ENCODE measurements at regions not wholly inside any gene's neighbourhood (a gene's known extent, or its start where the extent isn't known, plus 50 kb on each side); places are given as distances from the start of the nearest gene placed in this dataset.
"Not testable (repeated sequence)": the region's sequence is repeated elsewhere in the genome, so short reads cannot be mapped to it uniquely, and the experiment has no call there.

GRCh38 chr22:26768952-26769351 is 111.6 kb downstream of the MIAT start:
- DNase-seq (ENCODE audit: low spot score): no peak

- DNase-seq (ENCODE audit: low spot score): no peak
Observed at GRCh38 chr22:26769663-26770062, 112.3 kb downstream of the MIAT start.

- DNase-seq (ENCODE audit: low spot score): no peak
Observed at GRCh38 chr22:26770624-26771023, 113.2 kb downstream of the MIAT start.

GRCh38 chr22:26773054-26773453 is 115.7 kb downstream of the MIAT start:
- not testable (repeated sequence) for DNase-seq (ENCODE audit: low spot score)

- no peak for DNase-seq (ENCODE audit: low spot score)
Observed at GRCh38 chr22:26775394-26775793, 118.0 kb downstream of the MIAT start.

GRCh38 chr22:26777156-26777801 is 119.9 kb downstream of the MIAT start:
- DNase-seq (ENCODE audit: low spot score): no peak

GRCh38 chr22:26778372-26778771 is 121.0 kb downstream of the MIAT start:
- no peak for DNase-seq (ENCODE audit: low spot score)

- DNase-seq (ENCODE audit: low spot score): no peak
Observed at GRCh38 chr22:26779108-26779507, 121.7 kb downstream of the MIAT start.

- DNase-seq (ENCODE audit: low spot score): no peak
Observed at GRCh38 chr22:26779929-26780328, 122.5 kb downstream of the MIAT start.

GRCh38 chr22:26780521-26780920 is 123.1 kb downstream of the MIAT start:
- no peak for DNase-seq (ENCODE audit: low spot score)

- DNase-seq (ENCODE audit: low spot score): no peak
Observed at GRCh38 chr22:26781062-26781461, 123.7 kb downstream of the MIAT start.

- no peak for DNase-seq (ENCODE audit: low spot score)
Observed at GRCh38 chr22:26781596-26781995, 124.2 kb downstream of the MIAT start.

- DNase-seq (ENCODE audit: low spot score): no peak
Observed at GRCh38 chr22:26783885-26784284, 126.5 kb downstream of the MIAT start.

GRCh38 chr22:26784772-26785171 is 127.4 kb downstream of the MIAT start:
- no peak for DNase-seq (ENCODE audit: low spot score)

GRCh38 chr22:26785932-26786331 is 128.5 kb downstream of the MIAT start:
- DNase-seq (ENCODE audit: low spot score): no peak

GRCh38 chr22:26786398-26786797 is 129.0 kb downstream of the MIAT start:
- no peak for DNase-seq (ENCODE audit: low spot score)

- no peak for DNase-seq (ENCODE audit: low spot score)
Observed at GRCh38 chr22:26789951-26790350, 132.6 kb downstream of the MIAT start.

- DNase-seq (ENCODE audit: low spot score): no peak
Observed at GRCh38 chr22:26792522-26792921, 135.1 kb downstream of the MIAT start.

- no peak for DNase-seq (ENCODE audit: low spot score)
Observed at GRCh38 chr22:26796785-26797184, 139.4 kb downstream of the MIAT start.

- no peak for DNase-seq (ENCODE audit: low spot score)
Observed at GRCh38 chr22:26797910-26798309, 140.5 kb downstream of the MIAT start.

GRCh38 chr22:26798462-26799065 is 141.2 kb downstream of the MIAT start:
- DNase-seq (ENCODE audit: low spot score): no peak

GRCh38 chr22:26800858-26801257 is 143.5 kb downstream of the MIAT start:
- DNase-seq (ENCODE audit: low spot score): no peak

- DNase-seq (ENCODE audit: low spot score): no peak
Observed at GRCh38 chr22:26801449-26801848, 144.1 kb downstream of the MIAT start.

Measured in mesenteric fat pad (tissue), 1 donor.